ENCODE measurements at regions not wholly inside any gene's neighbourhood (a gene's known extent, or its start where the extent isn't known, plus 50 kb on each side); places are given as distances from the start of the nearest gene placed in this dataset.

DNA sequence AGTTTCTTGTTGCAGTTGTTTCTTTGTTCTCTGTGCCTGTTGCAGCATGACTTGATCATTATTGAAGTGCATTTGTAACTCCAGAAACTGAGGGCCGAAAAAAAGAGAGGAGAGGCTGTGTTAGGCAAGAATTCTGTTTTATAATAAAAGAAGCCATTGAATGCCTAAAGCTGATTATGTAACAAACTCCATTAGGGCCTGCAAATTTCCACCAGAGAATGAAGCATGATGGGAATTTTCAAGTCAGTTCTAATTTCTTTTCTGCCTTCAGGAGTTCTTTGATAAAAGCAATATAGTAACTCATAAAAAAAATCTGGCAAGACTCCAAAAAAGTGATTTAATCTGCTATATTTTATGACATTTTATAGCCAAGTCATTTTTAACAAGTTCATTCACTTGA lies 156.7 kb upstream of the RASSF8 start:
- TF ChIP-seq, protein P1, sequence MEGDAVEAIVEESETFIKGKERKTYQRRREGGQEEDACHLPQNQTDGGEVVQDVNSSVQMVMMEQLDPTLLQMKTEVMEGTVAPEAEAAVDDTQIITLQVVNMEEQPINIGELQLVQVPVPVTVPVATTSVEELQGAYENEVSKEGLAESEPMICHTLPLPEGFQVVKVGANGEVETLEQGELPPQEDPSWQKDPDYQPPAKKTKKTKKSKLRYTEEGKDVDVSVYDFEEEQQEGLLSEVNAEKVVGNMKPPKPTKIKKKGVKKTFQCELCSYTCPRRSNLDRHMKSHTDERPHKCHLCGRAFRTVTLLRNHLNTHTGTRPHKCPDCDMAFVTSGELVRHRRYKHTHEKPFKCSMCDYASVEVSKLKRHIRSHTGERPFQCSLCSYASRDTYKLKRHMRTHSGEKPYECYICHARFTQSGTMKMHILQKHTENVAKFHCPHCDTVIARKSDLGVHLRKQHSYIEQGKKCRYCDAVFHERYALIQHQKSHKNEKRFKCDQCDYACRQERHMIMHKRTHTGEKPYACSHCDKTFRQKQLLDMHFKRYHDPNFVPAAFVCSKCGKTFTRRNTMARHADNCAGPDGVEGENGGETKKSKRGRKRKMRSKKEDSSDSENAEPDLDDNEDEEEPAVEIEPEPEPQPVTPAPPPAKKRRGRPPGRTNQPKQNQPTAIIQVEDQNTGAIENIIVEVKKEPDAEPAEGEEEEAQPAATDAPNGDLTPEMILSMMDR (IDR thresholded peaks at IDR 0.05) = no peak
- TF ChIP-seq POLR2A (IDR thresholded peaks at IDR 0.05) = no peak

Measured in heart left ventricle (tissue), 13 donors.